Liver (tissue), 8 donors: ENCODE measurements at regions not wholly inside any gene's neighbourhood (a gene's known extent, or its start where the extent isn't known, plus 50 kb on each side); places are given as distances from the start of the nearest gene placed in this dataset.
A peak's percentile ranks its signal among the peaks of the same experiment; 100 is the strongest.

Source experiments
- DNase-seq: peaks from one replicate; pipeline ENCODE4 v3.0.0-alpha.2; 2017; ENCODE audit warnings: low spot score
- H3K27ac ChIP-seq, 2 donors: one replicate each; pipeline ENCODE4 v1.7.0; 2013; ENCODE audit warnings: inconsistent platforms in 2 of 2, low read length in 2 of 2, control low read depth in 1 of 2, low read depth in 1 of 2, mild to moderate bottlenecking in 1 of 2
- H3K27me3 ChIP-seq, 4 donors: one replicate each; pipeline versions ENCODE4 v1.6.1 to v1.7.0; 2013; ENCODE audit warnings: low read length in 3 of 4, inconsistent platforms in 1 of 4, mild to moderate bottlenecking in 1 of 4, moderate library complexity in 1 of 4; ENCODE audit not compliant: control insufficient read depth in 4 of 4, insufficient read depth in 4 of 4
- H3K36me3 ChIP-seq, 4 donors: one replicate each; pipeline versions ENCODE4 v1.6.1 to v1.7.0; 2013; ENCODE audit warnings: low read length in 3 of 4, mild to moderate bottlenecking in 3 of 4, low read depth in 1 of 4, moderate library complexity in 1 of 4; ENCODE audit not compliant: control insufficient read depth in 4 of 4, insufficient read depth in 3 of 4
- H3K4me1 ChIP-seq, 4 donors: one replicate each; pipeline versions ENCODE4 v1.6.1 to v1.7.0; 2013; ENCODE audit warnings: low read length in 3 of 4, mild to moderate bottlenecking in 3 of 4, moderate library complexity in 1 of 4; ENCODE audit not compliant: control insufficient read depth in 4 of 4, insufficient read depth in 4 of 4
- H3K4me3 ChIP-seq, 3 donors: one replicate each; pipeline versions ENCODE4 v1.6.1 to v1.7.0; 2013; ENCODE audit warnings: low read length in 3 of 3, control low read depth in 1 of 3, low read depth in 1 of 3, mild to moderate bottlenecking in 1 of 3
- H3K9ac ChIP-seq, 2 donors: one replicate each; pipeline ENCODE4 v1.7.0; 2013; ENCODE audit warnings: low read length in 2 of 2, mild to moderate bottlenecking in 2 of 2, moderate library complexity in 2 of 2, control low read depth in 1 of 2, low read depth in 1 of 2
- H3K9me3 ChIP-seq, 4 donors: one replicate each; pipeline versions ENCODE4 v1.6.1 to v1.7.0; 2013; ENCODE audit warnings: low read length in 3 of 4; ENCODE audit not compliant: control insufficient read depth in 4 of 4
- CTCF ChIP-seq: fragments of 150-350 bp; IDR thresholded peaks from 2 replicates; pipeline ENCODE4 v1.5.1; 2017; ENCODE audit warnings: improper control_type of control experiment, low read depth, low read length; ENCODE audit not compliant: missing input control
- EGR1 ChIP-seq, 2 donors: IDR thresholded peaks; 2 replicates each; pipeline ENCODE4 v1.6.1; 2016 to 2018; ENCODE audit warnings: antibody characterized with exemption in 2 of 2, low read depth in 2 of 2
- FOXA1 ChIP-seq: IDR thresholded peaks from 2 replicates; pipeline ENCODE4 v1.6.1; 2016; ENCODE audit warnings: antibody characterized with exemption
- FOXA2 ChIP-seq: IDR thresholded peaks from 2 replicates; pipeline ENCODE4 v1.6.1; 2016; ENCODE audit warnings: antibody characterized with exemption
- GABPA ChIP-seq, 2 donors: IDR thresholded peaks in 1 of 2; conservative IDR thresholded peaks in 1 of 2; 2 replicates each; pipeline ENCODE4 v1.6.1; 2016; ENCODE audit warnings: antibody characterized with exemption in 2 of 2, mild to moderate bottlenecking in 1 of 2, moderate library complexity in 1 of 2
- HNF4A ChIP-seq, 2 donors: conservative IDR thresholded peaks; 2 replicates each; pipeline ENCODE4 v1.6.1; 2016; ENCODE audit warnings: antibody characterized with exemption in 2 of 2, mild to moderate bottlenecking in 2 of 2
- HNF4G ChIP-seq: IDR thresholded peaks from 2 replicates; pipeline ENCODE4 v1.6.1; 2016; ENCODE audit warnings: antibody characterized with exemption
- JUND ChIP-seq, 2 donors: IDR thresholded peaks; 2 replicates each; pipeline ENCODE4 v1.6.1; 2016; ENCODE audit warnings: antibody characterized with exemption in 2 of 2
- MAX ChIP-seq: IDR thresholded peaks from 2 replicates; pipeline ENCODE4 v1.6.1; 2016; ENCODE audit warnings: antibody characterized with exemption
- NR2F2 ChIP-seq: IDR thresholded peaks from 2 replicates; pipeline ENCODE4 v1.6.1; 2016; ENCODE audit warnings: antibody characterized with exemption
- RAD21 ChIP-seq, 2 donors: IDR thresholded peaks; 2 replicates each; pipeline ENCODE4 v1.6.1; 2016; ENCODE audit warnings: antibody characterized with exemption in 2 of 2, mild to moderate bottlenecking in 2 of 2
- RXRA ChIP-seq, 2 donors: IDR thresholded peaks; 2 replicates each; pipeline ENCODE4 v1.6.1; 2017 to 2018; ENCODE audit warnings: antibody characterized with exemption in 2 of 2, mild to moderate bottlenecking in 1 of 2
- SP1 ChIP-seq: IDR thresholded peaks from 2 replicates; pipeline ENCODE4 v1.6.1; 2018; ENCODE audit warnings: antibody characterized with exemption, mild to moderate bottlenecking
- TAF1 ChIP-seq: conservative IDR thresholded peaks from 2 replicates; pipeline ENCODE4 v1.6.1; 2016; ENCODE audit warnings: antibody characterized with exemption, mild to moderate bottlenecking
- YY1 ChIP-seq: IDR thresholded peaks from 2 replicates; pipeline ENCODE4 v1.6.1; 2016; ENCODE audit warnings: antibody characterized with exemption, mild to moderate bottlenecking
- WGBS: extraction: QIAGEN DNeasy Blood & Tissue Kit; methylation state at CpG from one replicate; pipeline ENCODE4 v1.1.7; 2013; 5-methylcytosine and 5-hydroxymethylcytosine counted together
- TF ChIP-seq, protein P1 (sequence below): IDR thresholded peaks from 2 replicates; pipeline ENCODE4 v1.6.1; 2016; ENCODE audit warnings: antibody characterized with exemption
- TF ChIP-seq, protein P2 (sequence below): IDR thresholded peaks from 2 replicates; pipeline ENCODE4 v1.6.1; 2016; ENCODE audit warnings: antibody characterized with exemption
- TF ChIP-seq, protein P3 (sequence below): IDR thresholded peaks from 2 replicates; pipeline ENCODE4 v1.6.1; 2016; ENCODE audit warnings: antibody characterized with exemption, mild to moderate bottlenecking
- donor health status: healthy.
- donor health status: healthy.
- donor health status: healthy.
- donor health status: healthy.
- donor health status: healthy.

DNA sequence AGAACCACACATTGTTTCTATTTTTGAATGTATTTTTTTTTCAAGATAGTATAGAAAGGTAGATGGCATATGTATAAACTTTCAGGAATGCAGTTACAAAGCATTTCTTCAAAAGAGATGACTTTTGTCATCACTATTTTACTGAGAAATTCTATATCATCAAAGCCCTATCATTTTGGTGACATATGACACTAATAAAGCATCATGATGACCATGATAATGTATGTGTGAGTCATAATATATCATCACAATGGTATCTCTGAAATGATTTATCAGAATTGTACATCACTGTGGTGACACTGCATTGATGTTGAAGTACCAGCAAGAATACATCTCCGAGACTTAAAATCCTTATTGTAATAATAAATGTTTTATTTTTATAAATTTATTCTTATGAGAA is 1740.8 kb downstream of the PCDH7 start:
- peaks cover 0 to 6% (median 0%) of the 10 kb centered on the region in 4 donors for H3K4me1 ChIP-seq
- 93% methylated on average over 1 of the region's 1 CpG for WGBS
- H3K36me3 ChIP-seq = no peaks in the 10 kb centered on the region
- no peak for TF ChIP-seq MAX
- no peak for TF ChIP-seq HNF4A (conservative IDR thresholded peaks at IDR 0.05)
- TF ChIP-seq HNF4G = no peak
- no peak for TF ChIP-seq FOXA1
- no peak for TF ChIP-seq JUND (IDR thresholded peaks at IDR 0.05)
- no peak for TF ChIP-seq RAD21 (IDR thresholded peaks at IDR 0.05)
- TF ChIP-seq TAF1 = no peak
- TF ChIP-seq GABPA (IDR thresholded peaks at IDR 0.05 in 1 of 2, conservative IDR thresholded peaks at IDR 0.05 in 1 of 2) = no peak
- no peak for TF ChIP-seq FOXA2
- TF ChIP-seq SP1 = no peak
- no peak for TF ChIP-seq CTCF
- TF ChIP-seq EGR1 (IDR thresholded peaks at IDR 0.05; ENCODE audit: low read depth in 2 of 2) = no peak
- TF ChIP-seq NR2F2 = no peak
- TF ChIP-seq, protein P1, sequence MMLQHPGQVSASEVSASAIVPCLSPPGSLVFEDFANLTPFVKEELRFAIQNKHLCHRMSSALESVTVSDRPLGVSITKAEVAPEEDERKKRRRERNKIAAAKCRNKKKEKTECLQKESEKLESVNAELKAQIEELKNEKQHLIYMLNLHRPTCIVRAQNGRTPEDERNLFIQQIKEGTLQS = no peak
- TF ChIP-seq, protein P2, sequence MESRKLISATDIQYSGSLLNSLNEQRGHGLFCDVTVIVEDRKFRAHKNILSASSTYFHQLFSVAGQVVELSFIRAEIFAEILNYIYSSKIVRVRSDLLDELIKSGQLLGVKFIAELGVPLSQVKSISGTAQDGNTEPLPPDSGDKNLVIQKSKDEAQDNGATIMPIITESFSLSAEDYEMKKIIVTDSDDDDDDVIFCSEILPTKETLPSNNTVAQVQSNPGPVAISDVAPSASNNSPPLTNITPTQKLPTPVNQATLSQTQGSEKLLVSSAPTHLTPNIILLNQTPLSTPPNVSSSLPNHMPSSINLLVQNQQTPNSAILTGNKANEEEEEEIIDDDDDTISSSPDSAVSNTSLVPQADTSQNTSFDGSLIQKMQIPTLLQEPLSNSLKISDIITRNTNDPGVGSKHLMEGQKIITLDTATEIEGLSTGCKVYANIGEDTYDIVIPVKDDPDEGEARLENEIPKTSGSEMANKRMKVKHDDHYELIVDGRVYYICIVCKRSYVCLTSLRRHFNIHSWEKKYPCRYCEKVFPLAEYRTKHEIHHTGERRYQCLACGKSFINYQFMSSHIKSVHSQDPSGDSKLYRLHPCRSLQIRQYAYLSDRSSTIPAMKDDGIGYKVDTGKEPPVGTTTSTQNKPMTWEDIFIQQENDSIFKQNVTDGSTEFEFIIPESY = no peak
- TF ChIP-seq, protein P3, sequence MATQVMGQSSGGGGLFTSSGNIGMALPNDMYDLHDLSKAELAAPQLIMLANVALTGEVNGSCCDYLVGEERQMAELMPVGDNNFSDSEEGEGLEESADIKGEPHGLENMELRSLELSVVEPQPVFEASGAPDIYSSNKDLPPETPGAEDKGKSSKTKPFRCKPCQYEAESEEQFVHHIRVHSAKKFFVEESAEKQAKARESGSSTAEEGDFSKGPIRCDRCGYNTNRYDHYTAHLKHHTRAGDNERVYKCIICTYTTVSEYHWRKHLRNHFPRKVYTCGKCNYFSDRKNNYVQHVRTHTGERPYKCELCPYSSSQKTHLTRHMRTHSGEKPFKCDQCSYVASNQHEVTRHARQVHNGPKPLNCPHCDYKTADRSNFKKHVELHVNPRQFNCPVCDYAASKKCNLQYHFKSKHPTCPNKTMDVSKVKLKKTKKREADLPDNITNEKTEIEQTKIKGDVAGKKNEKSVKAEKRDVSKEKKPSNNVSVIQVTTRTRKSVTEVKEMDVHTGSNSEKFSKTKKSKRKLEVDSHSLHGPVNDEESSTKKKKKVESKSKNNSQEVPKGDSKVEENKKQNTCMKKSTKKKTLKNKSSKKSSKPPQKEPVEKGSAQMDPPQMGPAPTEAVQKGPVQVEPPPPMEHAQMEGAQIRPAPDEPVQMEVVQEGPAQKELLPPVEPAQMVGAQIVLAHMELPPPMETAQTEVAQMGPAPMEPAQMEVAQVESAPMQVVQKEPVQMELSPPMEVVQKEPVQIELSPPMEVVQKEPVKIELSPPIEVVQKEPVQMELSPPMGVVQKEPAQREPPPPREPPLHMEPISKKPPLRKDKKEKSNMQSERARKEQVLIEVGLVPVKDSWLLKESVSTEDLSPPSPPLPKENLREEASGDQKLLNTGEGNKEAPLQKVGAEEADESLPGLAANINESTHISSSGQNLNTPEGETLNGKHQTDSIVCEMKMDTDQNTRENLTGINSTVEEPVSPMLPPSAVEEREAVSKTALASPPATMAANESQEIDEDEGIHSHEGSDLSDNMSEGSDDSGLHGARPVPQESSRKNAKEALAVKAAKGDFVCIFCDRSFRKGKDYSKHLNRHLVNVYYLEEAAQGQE = no peak
- TF ChIP-seq YY1 = no peak
- no peak for TF ChIP-seq RXRA (IDR thresholded peaks at IDR 0.05)
- no peaks in the 10 kb centered on the region for H3K27me3 ChIP-seq
- no peak overlapping the region for H3K9ac ChIP-seq
- no peak for DNase-seq
- H3K4me3 ChIP-seq = no peak overlapping the region
- H3K9me3 ChIP-seq = no peaks in the 10 kb centered on the region
- H3K27ac ChIP-seq = no peak overlapping the region

DNA sequence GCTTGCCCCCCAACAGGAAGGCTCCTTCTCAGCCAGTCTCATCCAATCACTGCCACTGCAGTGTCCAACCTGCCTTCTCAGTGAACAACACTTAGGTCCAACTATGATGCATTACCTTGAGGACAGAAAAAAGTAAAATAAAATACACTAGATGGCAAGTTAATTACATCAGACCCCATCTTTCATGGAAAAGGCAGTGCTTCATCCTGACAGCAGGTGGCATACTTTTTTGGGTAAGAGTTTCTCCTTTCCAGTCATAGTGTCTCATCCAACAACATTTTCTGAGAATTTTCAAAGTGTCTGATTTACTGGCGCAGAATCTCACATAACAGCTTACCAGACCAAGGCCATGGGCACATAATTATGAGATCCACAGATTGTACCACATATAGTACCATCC is 1742.8 kb downstream of the PCDH7 start:
- TF ChIP-seq RAD21 (IDR thresholded peaks at IDR 0.05) = peak; percentile 88 to 93
- TF ChIP-seq, protein P2 = no peak
- TF ChIP-seq, protein P1 = peak; percentile 27
- TF ChIP-seq CTCF = peak; percentile 82

More for the DNA sequence above, 1742.8 kb downstream of the PCDH7 start:
- WGBS = 58% methylated on average over 1 of the region's 1 CpG
- Histone ChIP-seq H3K27me3 (no peaks in the 10 kb centered on the region), H3K4me3 (no peak overlapping the region), H3K27ac (no peak overlapping the region), H3K9me3 (no peaks in the 10 kb centered on the region), H3K4me1 (peaks cover 0 to 6% (median 0%) of the 10 kb centered on the region in 4 donors), H3K36me3 (no peaks in the 10 kb centered on the region), H3K9ac (no peak overlapping the region)
- no peak for DNase-seq
